Neural cell (in vitro differentiated cells): ENCODE measurements at regions not wholly inside any gene's neighbourhood (a gene's known extent, or its start where the extent isn't known, plus 50 kb on each side); places are given as distances from the start of the nearest gene placed in this dataset.

Experiments
- POLR2AphosphoS5 ChIP-seq: IDR thresholded peaks from 2 replicates; pipeline ENCODE4 v1.6.1; 2012
- TF ChIP-seq, protein P1 (sequence below): fragments of 450-650 bp; IDR thresholded peaks from 2 replicates; pipeline ENCODE4 v1.5.1; 2014; ENCODE audit warnings: antibody characterized with exemption, mild to moderate bottlenecking, moderate library complexity; ENCODE audit not compliant: poor library complexity, severe bottlenecking

DNA sequence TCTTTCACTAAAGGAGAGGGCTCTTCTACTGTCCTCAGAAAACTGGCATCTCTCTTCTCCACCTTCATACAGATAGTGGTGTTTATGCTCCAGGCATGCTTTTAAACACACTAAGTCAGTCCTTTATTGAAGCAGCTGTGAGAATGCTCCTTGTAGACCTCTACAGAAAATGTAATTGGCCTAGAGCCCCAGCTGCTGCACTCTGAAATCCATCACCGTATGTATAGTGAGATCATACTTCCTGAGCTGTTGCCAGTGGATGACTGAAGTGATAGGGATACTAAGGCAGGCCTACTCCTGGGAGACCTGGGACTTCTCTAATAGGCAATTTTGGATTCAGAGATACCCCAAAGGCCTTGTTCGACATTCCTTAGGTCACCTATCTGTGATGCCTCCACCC is 535.4 kb downstream of the RPS29 start:
- TF ChIP-seq POLR2AphosphoS5: no peak
- TF ChIP-seq, protein P1, sequence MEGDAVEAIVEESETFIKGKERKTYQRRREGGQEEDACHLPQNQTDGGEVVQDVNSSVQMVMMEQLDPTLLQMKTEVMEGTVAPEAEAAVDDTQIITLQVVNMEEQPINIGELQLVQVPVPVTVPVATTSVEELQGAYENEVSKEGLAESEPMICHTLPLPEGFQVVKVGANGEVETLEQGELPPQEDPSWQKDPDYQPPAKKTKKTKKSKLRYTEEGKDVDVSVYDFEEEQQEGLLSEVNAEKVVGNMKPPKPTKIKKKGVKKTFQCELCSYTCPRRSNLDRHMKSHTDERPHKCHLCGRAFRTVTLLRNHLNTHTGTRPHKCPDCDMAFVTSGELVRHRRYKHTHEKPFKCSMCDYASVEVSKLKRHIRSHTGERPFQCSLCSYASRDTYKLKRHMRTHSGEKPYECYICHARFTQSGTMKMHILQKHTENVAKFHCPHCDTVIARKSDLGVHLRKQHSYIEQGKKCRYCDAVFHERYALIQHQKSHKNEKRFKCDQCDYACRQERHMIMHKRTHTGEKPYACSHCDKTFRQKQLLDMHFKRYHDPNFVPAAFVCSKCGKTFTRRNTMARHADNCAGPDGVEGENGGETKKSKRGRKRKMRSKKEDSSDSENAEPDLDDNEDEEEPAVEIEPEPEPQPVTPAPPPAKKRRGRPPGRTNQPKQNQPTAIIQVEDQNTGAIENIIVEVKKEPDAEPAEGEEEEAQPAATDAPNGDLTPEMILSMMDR: no peak
